Astrocyte (in vitro differentiated cells and primary cell): ENCODE measurements at regions not wholly inside any gene's neighbourhood (a gene's known extent, or its start where the extent isn't known, plus 50 kb on each side); places are given as distances from the start of the nearest gene placed in this dataset.

ENCODE experiments used
- DNase-seq: peaks from one replicate; pipeline ENCODE4 v3.0.0-alpha.2; 2010; ENCODE audit warnings: low read depth
- FAIRE-seq: peaks from 2 replicates; lab custom pipeline; 2011; peaks lifted over from hg19 to GRCh38; lab: Jason Lieb, UNC
- H2AFZ ChIP-seq: 2 replicates; pipeline ENCODE4 v1.6.0; 2012; ENCODE audit warnings: low read depth, low read length, inconsistent platforms
- H3K27ac ChIP-seq: 2 replicates; pipeline ENCODE4 v1.5.1; 2011; ENCODE audit warnings: low read depth, low read length, inconsistent platforms
- H3K27me3 ChIP-seq: 2 replicates; pipeline ENCODE4 v1.6.0; 2011; ENCODE audit warnings: low read length, inconsistent platforms; ENCODE audit not compliant: insufficient read depth
- H3K36me3 ChIP-seq: 2 replicates; pipeline ENCODE4 v1.5.1; 2011; ENCODE audit warnings: low read length, inconsistent platforms; ENCODE audit not compliant: insufficient read depth
- H3K4me1 ChIP-seq: 2 replicates; pipeline ENCODE4 v1.5.1; 2011; ENCODE audit warnings: low read length, inconsistent platforms; ENCODE audit not compliant: insufficient read depth
- H3K4me2 ChIP-seq: 2 replicates; pipeline ENCODE4 v1.6.0; 2012; ENCODE audit warnings: low read length, inconsistent platforms
- H3K4me3 ChIP-seq: 2 replicates; pipeline ENCODE4 v1.5.1; 2011; ENCODE audit warnings: low read depth, mild to moderate bottlenecking, low read length, inconsistent platforms; ENCODE audit not compliant: insufficient read depth
- H3K79me2 ChIP-seq: 2 replicates; pipeline ENCODE4 v1.6.0; 2012; ENCODE audit warnings: mild to moderate bottlenecking, low read length, inconsistent platforms; ENCODE audit not compliant: insufficient read depth
- H3K9ac ChIP-seq: 2 replicates; pipeline ENCODE4 v1.6.0; 2012; ENCODE audit warnings: mild to moderate bottlenecking, low read length, inconsistent platforms
- H3K9me3 ChIP-seq: 2 replicates; pipeline ENCODE4 v1.5.1; 2012; ENCODE audit warnings: low read depth, mild to moderate bottlenecking, low read length, inconsistent platforms; ENCODE audit not compliant: insufficient read depth
- H4K20me1 ChIP-seq: 2 replicates; pipeline ENCODE4 v1.6.0; 2012; ENCODE audit warnings: low read length, inconsistent platforms; ENCODE audit not compliant: insufficient read depth
- H3K27ac Mint-ChIP-seq: one replicate; pipeline ENCODE4 v1.8.0; 2021; ENCODE audit warnings: mild to moderate bottlenecking, mixed read lengths; ENCODE audit not compliant: unreplicated experiment
- H3K27me3 Mint-ChIP-seq: one replicate; pipeline ENCODE4 v1.8.0; 2021; ENCODE audit warnings: low read depth, mixed read lengths; ENCODE audit not compliant: unreplicated experiment
- H3K36me3 Mint-ChIP-seq: one replicate; pipeline ENCODE4 v1.8.0; 2021; ENCODE audit warnings: low read depth, mixed read lengths; ENCODE audit not compliant: unreplicated experiment
- H3K4me1 Mint-ChIP-seq: one replicate; pipeline ENCODE4 v1.8.0; 2021; ENCODE audit warnings: low read depth, mixed read lengths; ENCODE audit not compliant: unreplicated experiment
- H3K4me3 Mint-ChIP-seq: one replicate; pipeline ENCODE4 v1.8.0; 2021; ENCODE audit warnings: mild to moderate bottlenecking, moderate library complexity, mixed read lengths; ENCODE audit not compliant: unreplicated experiment
- H3K9me3 Mint-ChIP-seq: one replicate; pipeline ENCODE4 v1.8.0; 2021; ENCODE audit warnings: mild to moderate bottlenecking, mixed read lengths; ENCODE audit not compliant: unreplicated experiment
- EZH2 ChIP-seq: IDR thresholded peaks from 2 replicates; pipeline ENCODE4 v1.6.1; 2012; ENCODE audit warnings: mild to moderate bottlenecking, low read length, inconsistent platforms; ENCODE audit not compliant: insufficient read depth
- TF ChIP-seq, protein P1 (sequence below): IDR thresholded peaks from 2 replicates; pipeline ENCODE4 v1.5.1; 2011; ENCODE audit warnings: low read depth, mild to moderate bottlenecking, inconsistent platforms, low read length, moderate library complexity; ENCODE audit not compliant: insufficient read depth

DNA sequence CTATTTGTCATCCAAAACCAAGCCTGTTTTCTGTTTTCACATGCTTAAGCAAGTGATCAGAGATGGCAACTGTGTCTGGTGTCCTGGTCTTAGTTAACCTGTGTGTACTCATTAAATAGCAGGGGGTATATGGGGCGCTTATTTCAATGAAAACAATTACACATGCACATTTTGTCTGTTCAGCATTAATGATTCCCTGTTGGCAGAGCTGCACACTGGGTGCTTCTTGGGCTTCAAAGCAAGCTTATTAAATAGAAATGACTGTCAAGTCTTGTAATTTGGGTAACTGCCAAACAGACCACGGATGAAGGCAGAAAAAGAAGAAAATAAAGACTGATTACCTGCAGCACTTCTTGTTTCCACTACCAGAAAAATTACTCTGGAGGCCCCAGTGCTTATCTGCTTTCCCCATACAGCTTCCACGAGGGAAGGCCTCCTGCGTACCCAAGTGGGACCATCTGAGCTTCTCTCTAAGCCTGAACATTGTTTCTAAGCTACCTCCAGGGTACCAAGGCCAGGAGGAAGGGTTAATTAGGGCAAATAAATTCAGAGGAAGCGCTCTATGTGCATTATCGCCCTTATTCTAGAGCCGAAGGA is 107.2 kb upstream of the TBL1X start:
- FAIRE-seq = no peak
- Histone ChIP-seq H4K20me1 (no peaks in the 10 kb centered on the region), H3K9ac (no peak overlapping the region), H3K36me3 (no peaks in the 10 kb centered on the region), H3K79me2 (no peaks in the 10 kb centered on the region), H2AFZ (no peak overlapping the region), H3K27ac (no peak overlapping the region), H3K4me3 (no peak overlapping the region), H3K9me3 (no peaks in the 10 kb centered on the region), H3K4me2 (no peak overlapping the region), H3K4me1 (peaks cover 2% of the 10 kb centered on the region), H3K27me3 (no peaks in the 10 kb centered on the region)
- Mint-ChIP-seq H3K4me3 (no peak overlapping the region), H3K36me3 (no peaks in the 10 kb centered on the region), H3K9me3 (no peaks in the 10 kb centered on the region), H3K27me3 (no peaks in the 10 kb centered on the region), H3K4me1 (no peaks in the 10 kb centered on the region), H3K27ac (no peak overlapping the region)
- no peak for DNase-seq
- TF ChIP-seq, protein P1, sequence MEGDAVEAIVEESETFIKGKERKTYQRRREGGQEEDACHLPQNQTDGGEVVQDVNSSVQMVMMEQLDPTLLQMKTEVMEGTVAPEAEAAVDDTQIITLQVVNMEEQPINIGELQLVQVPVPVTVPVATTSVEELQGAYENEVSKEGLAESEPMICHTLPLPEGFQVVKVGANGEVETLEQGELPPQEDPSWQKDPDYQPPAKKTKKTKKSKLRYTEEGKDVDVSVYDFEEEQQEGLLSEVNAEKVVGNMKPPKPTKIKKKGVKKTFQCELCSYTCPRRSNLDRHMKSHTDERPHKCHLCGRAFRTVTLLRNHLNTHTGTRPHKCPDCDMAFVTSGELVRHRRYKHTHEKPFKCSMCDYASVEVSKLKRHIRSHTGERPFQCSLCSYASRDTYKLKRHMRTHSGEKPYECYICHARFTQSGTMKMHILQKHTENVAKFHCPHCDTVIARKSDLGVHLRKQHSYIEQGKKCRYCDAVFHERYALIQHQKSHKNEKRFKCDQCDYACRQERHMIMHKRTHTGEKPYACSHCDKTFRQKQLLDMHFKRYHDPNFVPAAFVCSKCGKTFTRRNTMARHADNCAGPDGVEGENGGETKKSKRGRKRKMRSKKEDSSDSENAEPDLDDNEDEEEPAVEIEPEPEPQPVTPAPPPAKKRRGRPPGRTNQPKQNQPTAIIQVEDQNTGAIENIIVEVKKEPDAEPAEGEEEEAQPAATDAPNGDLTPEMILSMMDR = no peak
- no peak for TF ChIP-seq EZH2

DNA sequence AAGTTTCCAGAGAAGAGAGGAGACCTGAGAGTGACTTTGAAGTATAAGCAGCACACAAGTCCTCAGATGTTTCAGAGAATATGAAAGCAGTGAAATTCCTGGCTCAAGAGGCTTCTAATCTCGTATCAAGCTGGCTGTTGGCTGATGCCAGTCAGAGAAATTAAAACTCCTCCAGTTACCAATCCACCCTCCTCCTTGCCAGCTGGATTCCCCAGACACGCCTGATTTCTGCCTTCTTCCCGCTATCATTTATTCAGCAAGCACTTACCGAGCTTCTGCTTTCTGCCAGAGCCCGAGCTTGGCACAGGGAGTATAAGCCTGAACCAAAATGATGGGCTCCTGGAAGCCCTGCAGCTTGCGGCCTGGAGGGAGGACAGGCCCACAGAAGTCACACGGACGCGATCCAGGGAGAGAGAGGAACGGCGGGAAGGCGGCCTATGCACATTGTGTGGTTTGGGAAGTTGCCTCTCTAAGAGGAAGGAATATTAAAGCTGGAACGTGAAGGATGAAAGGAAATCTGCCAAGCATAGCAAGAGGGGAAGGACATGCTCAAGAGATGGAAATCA is 102.4 kb upstream of the TBL1X start:
- Mint-ChIP-seq H3K36me3 (no peaks in the 10 kb centered on the region), H3K27me3 (peaks cover 2% of the 10 kb centered on the region), H3K4me3 (no peak overlapping the region), H3K4me1 (no peaks in the 10 kb centered on the region), H3K9me3 (no peaks in the 10 kb centered on the region), H3K27ac (no peak overlapping the region)
- Histone ChIP-seq H3K27me3 (no peaks in the 10 kb centered on the region), H3K9ac (no peak overlapping the region), H2AFZ (no peak overlapping the region), H3K4me2 (no peak overlapping the region), H3K27ac (no peak overlapping the region), H4K20me1 (no peaks in the 10 kb centered on the region), H3K4me1 (no peaks in the 10 kb centered on the region), H3K36me3 (no peaks in the 10 kb centered on the region), H3K4me3 (no peak overlapping the region), H3K79me2 (no peaks in the 10 kb centered on the region), H3K9me3 (no peaks in the 10 kb centered on the region)
- FAIRE-seq = no peak
- TF ChIP-seq, protein P1 = no peak
- no peak for TF ChIP-seq EZH2
- no peak for DNase-seq

DNA sequence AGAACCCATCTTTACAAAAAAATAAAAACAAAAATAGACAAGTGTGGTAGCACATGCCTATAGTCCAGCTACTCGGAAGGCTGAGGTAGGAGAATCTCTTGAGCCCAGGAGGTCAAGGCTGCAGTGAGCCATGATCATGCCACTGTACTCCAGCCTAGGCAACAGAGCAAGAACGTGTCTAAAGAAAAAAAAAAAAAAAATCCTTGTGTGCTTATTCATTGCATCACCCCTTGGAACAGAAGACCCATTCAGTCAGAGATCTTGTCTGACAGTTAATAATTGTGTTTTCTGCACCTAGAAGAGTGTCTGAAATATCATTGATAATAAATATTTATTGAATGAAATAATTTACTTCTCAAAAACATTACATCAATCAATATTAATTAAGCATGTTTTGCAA is 97.4 kb upstream of the TBL1X start:
- Mint-ChIP-seq H3K9me3 (no peaks in the 10 kb centered on the region), H3K4me3 (no peak overlapping the region), H3K36me3 (no peaks in the 10 kb centered on the region), H3K27ac (no peak overlapping the region), H3K4me1 (no peaks in the 10 kb centered on the region), H3K27me3 (peaks cover 2% of the 10 kb centered on the region)
- Histone ChIP-seq H4K20me1 (no peaks in the 10 kb centered on the region), H3K27me3 (no peaks in the 10 kb centered on the region), H3K79me2 (no peaks in the 10 kb centered on the region), H3K9ac (no peak overlapping the region), H3K27ac (no peak overlapping the region), H3K4me3 (no peak overlapping the region), H3K4me1 (no peaks in the 10 kb centered on the region), H3K4me2 (no peak overlapping the region), H2AFZ (no peak overlapping the region), H3K9me3 (no peaks in the 10 kb centered on the region), H3K36me3 (no peaks in the 10 kb centered on the region)
- peak; percentile 37 for FAIRE-seq
- TF ChIP-seq, protein P1 = no peak
- no peak for TF ChIP-seq EZH2
- DNase-seq = no peak
